ENCODE measurements at regions not wholly inside any gene's neighbourhood (a gene's known extent, or its start where the extent isn't known, plus 50 kb on each side); places are given as distances from the start of the nearest gene placed in this dataset.

- Mint-ChIP-seq H3K4me1 (no peaks in the 10 kb centered on the region), H3K9me3 (peaks cover 0 to 8% (median 7%) of the 10 kb centered on the region in 3 donors), H3K36me3 (no peaks in the 10 kb centered on the region), H3K27me3 (no peaks in the 10 kb centered on the region), H3K27ac (no peak overlapping the region), H3K4me3 (no peak overlapping the region)
- no CpG with 5 or more reads among the region's 6 CpGs for WGBS (ENCODE audit: insufficient coverage)
- no peaks in the 10 kb centered on the region for H3K27me3 ChIP-seq (replicated peaks in 1 of 2; ENCODE audit: control insufficient read depth in 2 of 2, extremely low read depth in 1 of 2, insufficient read depth in 2 of 2, low read length in 1 of 2)
- no peaks in the 10 kb centered on the region for H3K36me3 ChIP-seq (ENCODE audit: control insufficient read depth in 2 of 2, extremely low read depth in 1 of 2, insufficient read depth in 1 of 2, low read length in 1 of 2)
- ChIA-PET CTCF (no interaction called here), POLR2A (no interaction called here)
- H3K4me3 ChIP-seq (ENCODE audit: control insufficient read depth in 1 of 2, extremely low read depth in 1 of 2, low read length in 1 of 2), result no peak overlapping the region
- no peaks in the 10 kb centered on the region for H3K9me3 ChIP-seq
- ATAC-seq (replicated peaks in 1 of 4), result no peak
- no peaks in the 10 kb centered on the region for H3K4me1 ChIP-seq (ENCODE audit: control insufficient read depth in 1 of 2, extremely low read depth in 1 of 2, insufficient read depth in 2 of 2, low read length in 2 of 2)
- H3K27ac ChIP-seq (ENCODE audit: low read length), result no peak overlapping the region
- DNase-seq, result no peak
These were observed 857.2 kb upstream of the PHF14 start for GRCh38 chr7:10116511-10116910.

DNA sequence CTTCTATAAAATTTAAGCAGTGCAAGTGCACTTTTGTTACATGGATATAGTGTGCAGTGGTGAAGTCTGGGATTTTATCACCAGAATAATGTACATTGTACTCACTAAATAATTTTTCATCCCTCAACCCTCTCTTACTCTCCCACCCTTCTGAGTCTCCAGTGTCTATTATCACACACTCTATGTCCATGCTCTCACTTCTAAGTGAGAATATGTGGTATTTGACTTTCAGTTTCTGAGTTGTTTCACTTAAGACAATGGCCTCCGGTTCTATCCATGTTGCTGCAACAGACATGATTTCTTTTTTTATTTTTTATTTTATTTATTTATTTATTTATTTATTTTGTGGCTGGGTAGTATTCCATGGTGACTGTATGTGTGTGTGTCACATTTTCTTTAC, 855.9 kb upstream of the PHF14 start:
- H3K4me3 ChIP-seq (ENCODE audit: control insufficient read depth in 1 of 2, extremely low read depth in 1 of 2, low read length in 1 of 2), result no peak overlapping the region
- no peak overlapping the region for H3K27ac ChIP-seq (ENCODE audit: low read length)
- H3K36me3 Mint-ChIP-seq, result no peaks in the 10 kb centered on the region
- no peaks in the 10 kb centered on the region for H3K27me3 ChIP-seq (replicated peaks in 1 of 2; ENCODE audit: control insufficient read depth in 2 of 2, extremely low read depth in 1 of 2, insufficient read depth in 2 of 2, low read length in 1 of 2)
- no peaks in the 10 kb centered on the region for H3K27me3 Mint-ChIP-seq
- POLR2A ChIA-PET, result no interaction called here
- no peak overlapping the region for H3K27ac Mint-ChIP-seq
- H3K4me1 Mint-ChIP-seq, result no peaks in the 10 kb centered on the region
- no peaks in the 10 kb centered on the region for H3K36me3 ChIP-seq (ENCODE audit: control insufficient read depth in 2 of 2, extremely low read depth in 1 of 2, insufficient read depth in 1 of 2, low read length in 1 of 2)
- DNase-seq (no peak), ATAC-seq (replicated peaks in 1 of 4) (no peak)
- no peaks in the 10 kb centered on the region for H3K4me1 ChIP-seq (ENCODE audit: control insufficient read depth in 1 of 2, extremely low read depth in 1 of 2, insufficient read depth in 2 of 2, low read length in 2 of 2)
- WGBS (ENCODE audit: insufficient coverage), result no CpG with 5 or more reads among the region's 1 CpG
- peaks cover 0 to 8% (median 3%) of the 10 kb centered on the region in 3 donors for H3K9me3 Mint-ChIP-seq
- CTCF ChIA-PET, result no interaction called here
- H3K4me3 Mint-ChIP-seq, result no peak overlapping the region
- no peaks in the 10 kb centered on the region for H3K9me3 ChIP-seq

DNA sequence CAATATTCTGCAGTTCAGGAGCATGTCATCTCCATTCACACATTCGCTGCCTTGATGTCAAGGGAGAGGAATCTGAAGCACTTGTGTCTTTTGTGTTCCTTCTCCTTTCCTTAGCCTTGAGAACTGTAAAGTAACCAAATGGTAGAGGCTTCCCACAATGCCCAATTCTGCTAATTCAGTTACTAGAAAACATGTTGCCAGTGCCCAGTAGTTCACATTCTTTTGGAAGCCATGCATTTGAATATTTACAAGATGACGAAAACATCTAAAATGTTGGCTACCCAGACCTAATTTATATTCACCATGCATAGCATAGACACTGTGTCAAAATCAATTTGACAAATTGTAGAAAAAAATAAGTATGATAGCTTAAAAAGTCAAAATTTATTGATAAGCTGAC, 852.7 kb upstream of the PHF14 start:
- Mint-ChIP-seq H3K4me1 (no peaks in the 10 kb centered on the region), H3K27ac (no peak overlapping the region), H3K36me3 (no peaks in the 10 kb centered on the region), H3K4me3 (no peak overlapping the region), H3K9me3 (peaks cover 0 to 3% (median 0%) of the 10 kb centered on the region in 3 donors), H3K27me3 (no peaks in the 10 kb centered on the region)
- no peak overlapping the region for H3K4me3 ChIP-seq (ENCODE audit: control insufficient read depth in 1 of 2, extremely low read depth in 1 of 2, low read length in 1 of 2)
- no peaks in the 10 kb centered on the region for H3K9me3 ChIP-seq
- no peaks in the 10 kb centered on the region for H3K36me3 ChIP-seq (ENCODE audit: control insufficient read depth in 2 of 2, extremely low read depth in 1 of 2, insufficient read depth in 1 of 2, low read length in 1 of 2)
- CTCF ChIA-PET, result no interaction called here
- H3K27ac ChIP-seq (ENCODE audit: low read length), result no peak overlapping the region
- no peaks in the 10 kb centered on the region for H3K4me1 ChIP-seq (ENCODE audit: control insufficient read depth in 1 of 2, extremely low read depth in 1 of 2, insufficient read depth in 2 of 2, low read length in 2 of 2)
- ATAC-seq (replicated peaks in 1 of 4), result no peak
- no CpG with 5 or more reads among the region's 2 CpGs for WGBS (ENCODE audit: insufficient coverage)
- POLR2A ChIA-PET, result no interaction called here
- DNase-seq, result no peak
- no peaks in the 10 kb centered on the region for H3K27me3 ChIP-seq (replicated peaks in 1 of 2; ENCODE audit: control insufficient read depth in 2 of 2, extremely low read depth in 1 of 2, insufficient read depth in 2 of 2, low read length in 1 of 2)

- H3K9me3 ChIP-seq, result no peaks in the 10 kb centered on the region
- no peak overlapping the region for H3K4me3 Mint-ChIP-seq
- no peaks in the 10 kb centered on the region for H3K36me3 Mint-ChIP-seq
- H3K27ac ChIP-seq (ENCODE audit: low read length), result no peak overlapping the region
- WGBS (ENCODE audit: insufficient coverage), result 63% methylated on average over 1 of the region's 2 CpGs
- no peaks in the 10 kb centered on the region for H3K27me3 ChIP-seq (replicated peaks in 1 of 2; ENCODE audit: control insufficient read depth in 2 of 2, extremely low read depth in 1 of 2, insufficient read depth in 2 of 2, low read length in 1 of 2)
- ATAC-seq (replicated peaks in 1 of 4) (no peak), DNase-seq (no peak)
- peaks cover 0 to 3% (median 0%) of the 10 kb centered on the region in 3 donors for H3K9me3 Mint-ChIP-seq
- no peaks in the 10 kb centered on the region for H3K4me1 ChIP-seq (ENCODE audit: control insufficient read depth in 1 of 2, extremely low read depth in 1 of 2, insufficient read depth in 2 of 2, low read length in 2 of 2)
- no peaks in the 10 kb centered on the region for H3K27me3 Mint-ChIP-seq
- CTCF ChIA-PET, result no interaction called here
- H3K36me3 ChIP-seq (ENCODE audit: control insufficient read depth in 2 of 2, extremely low read depth in 1 of 2, insufficient read depth in 1 of 2, low read length in 1 of 2), result no peaks in the 10 kb centered on the region
- H3K4me1 Mint-ChIP-seq, result no peaks in the 10 kb centered on the region
- H3K27ac Mint-ChIP-seq, result no peak overlapping the region
- POLR2A ChIA-PET, result no interaction called here
- H3K4me3 ChIP-seq (ENCODE audit: control insufficient read depth in 1 of 2, extremely low read depth in 1 of 2, low read length in 1 of 2), result no peak overlapping the region
These were observed 852.0 kb upstream of the PHF14 start for GRCh38 chr7:10121631-10122030.

DNA sequence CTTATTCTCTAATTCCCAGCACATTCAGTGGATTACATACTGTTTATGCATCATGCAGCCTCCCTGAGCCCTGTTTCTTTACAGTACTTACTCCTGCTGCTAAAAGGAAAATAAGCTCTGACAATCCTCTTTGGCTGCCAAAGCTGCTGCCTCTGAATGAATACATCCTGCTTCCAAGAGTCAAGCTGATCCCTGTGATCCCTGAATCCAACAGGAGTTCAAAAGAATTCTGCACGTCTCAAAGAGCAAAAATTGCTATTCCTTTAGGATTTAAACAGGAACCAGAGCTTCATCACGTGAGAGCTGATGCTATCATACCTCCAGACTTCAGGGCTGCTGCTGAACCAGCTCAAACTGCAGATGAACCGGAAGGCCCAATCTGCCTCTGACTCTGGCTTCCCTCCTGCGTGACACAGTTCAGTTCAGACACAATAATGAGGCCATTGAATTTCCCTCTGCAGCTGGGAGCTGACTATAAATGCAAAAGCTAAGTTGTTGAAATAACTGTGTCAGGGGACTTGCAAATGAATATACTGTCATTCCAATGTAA, 851.0 kb upstream of the PHF14 start:
- H3K4me1 ChIP-seq (ENCODE audit: control insufficient read depth in 1 of 2, extremely low read depth in 1 of 2, insufficient read depth in 2 of 2, low read length in 2 of 2), result no peaks in the 10 kb centered on the region
- no peaks in the 10 kb centered on the region for H3K27me3 ChIP-seq (replicated peaks in 1 of 2; ENCODE audit: control insufficient read depth in 2 of 2, extremely low read depth in 1 of 2, insufficient read depth in 2 of 2, low read length in 1 of 2)
- Mint-ChIP-seq H3K4me3 (no peak overlapping the region), H3K4me1 (no peaks in the 10 kb centered on the region), H3K36me3 (no peaks in the 10 kb centered on the region), H3K27me3 (no peaks in the 10 kb centered on the region), H3K27ac (no peak overlapping the region), H3K9me3 (peaks cover 0 to 3% (median 0%) of the 10 kb centered on the region in 3 donors)
- DNase-seq (no peak), ATAC-seq (replicated peaks in 1 of 4) (no peak)
- no peaks in the 10 kb centered on the region for H3K36me3 ChIP-seq (ENCODE audit: control insufficient read depth in 2 of 2, extremely low read depth in 1 of 2, insufficient read depth in 1 of 2, low read length in 1 of 2)
- H3K27ac ChIP-seq (ENCODE audit: low read length), result no peak overlapping the region
- 28% methylated on average over 2 of the region's 4 CpGs for WGBS (ENCODE audit: insufficient coverage)
- ChIA-PET POLR2A (no interaction called here), CTCF (no interaction called here)
- no peaks in the 10 kb centered on the region for H3K9me3 ChIP-seq
- no peak overlapping the region for H3K4me3 ChIP-seq (ENCODE audit: control insufficient read depth in 1 of 2, extremely low read depth in 1 of 2, low read length in 1 of 2)

DNA sequence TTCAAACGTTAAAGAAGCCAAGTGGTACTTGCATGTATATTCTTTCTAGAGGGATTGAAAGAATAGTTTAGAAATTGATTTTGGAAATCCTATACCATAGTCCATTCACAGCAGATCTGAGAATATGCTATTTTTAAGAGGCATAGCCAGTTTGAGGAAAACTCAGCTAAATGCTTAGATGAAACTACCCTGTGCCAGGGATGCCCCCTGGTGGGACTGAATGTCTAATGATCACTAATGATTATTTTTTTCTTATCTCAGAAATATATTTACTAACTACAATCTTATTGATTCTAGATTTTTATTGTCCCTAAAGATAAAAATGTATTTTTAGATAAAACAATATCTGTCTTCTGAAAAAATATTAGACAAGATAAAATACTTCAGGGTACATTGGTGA, 844.9 kb upstream of the PHF14 start:
- H3K4me3 ChIP-seq (ENCODE audit: control insufficient read depth in 1 of 2, extremely low read depth in 1 of 2, low read length in 1 of 2), result no peak overlapping the region
- H3K27me3 ChIP-seq (replicated peaks in 1 of 2; ENCODE audit: control insufficient read depth in 2 of 2, extremely low read depth in 1 of 2, insufficient read depth in 2 of 2, low read length in 1 of 2), result no peaks in the 10 kb centered on the region
- no peaks in the 10 kb centered on the region for H3K27me3 Mint-ChIP-seq
- H3K36me3 ChIP-seq (ENCODE audit: control insufficient read depth in 2 of 2, extremely low read depth in 1 of 2, insufficient read depth in 1 of 2, low read length in 1 of 2), result no peaks in the 10 kb centered on the region
- H3K4me3 Mint-ChIP-seq, result no peak overlapping the region
- no peaks in the 10 kb centered on the region for H3K4me1 Mint-ChIP-seq
- no peak overlapping the region for H3K27ac ChIP-seq (ENCODE audit: low read length)
- ChIA-PET CTCF (no interaction called here), POLR2A (no interaction called here)
- no peaks in the 10 kb centered on the region for H3K36me3 Mint-ChIP-seq
- no peaks in the 10 kb centered on the region for H3K9me3 ChIP-seq
- no peak for ATAC-seq (replicated peaks in 1 of 4)
- peaks cover 0 to 4% (median under 1%) of the 10 kb centered on the region in 3 donors for H3K9me3 Mint-ChIP-seq
- H3K27ac Mint-ChIP-seq, result no peak overlapping the region
- H3K4me1 ChIP-seq (ENCODE audit: control insufficient read depth in 1 of 2, extremely low read depth in 1 of 2, insufficient read depth in 2 of 2, low read length in 2 of 2), result no peaks in the 10 kb centered on the region
- DNase-seq, result no peak
- WGBS (ENCODE audit: insufficient coverage), result no CpG with 5 or more reads among the region's 1 CpG

Data from T-cell (primary cell).